HUDEP-2 (cell line): ENCODE measurements at regions not wholly inside any gene's neighbourhood (a gene's known extent, or its start where the extent isn't known, plus 50 kb on each side); places are given as distances from the start of the nearest gene placed in this dataset.

Experiments used
- DNase-seq, 76 experiments: peaks; one replicate each; lab custom pipeline; 2025; ENCODE audit not compliant: unreplicated experiment in 76 of 76; lab: John Stamatoyannopoulos, UW

GRCh38 chr2:196314157-196314556, 142.8 kb upstream of the STK17B start:
- no peak for DNase-seq

- no peak for DNase-seq
These were observed 143.4 kb upstream of the STK17B start for GRCh38 chr2:196314780-196315179.

DNA sequence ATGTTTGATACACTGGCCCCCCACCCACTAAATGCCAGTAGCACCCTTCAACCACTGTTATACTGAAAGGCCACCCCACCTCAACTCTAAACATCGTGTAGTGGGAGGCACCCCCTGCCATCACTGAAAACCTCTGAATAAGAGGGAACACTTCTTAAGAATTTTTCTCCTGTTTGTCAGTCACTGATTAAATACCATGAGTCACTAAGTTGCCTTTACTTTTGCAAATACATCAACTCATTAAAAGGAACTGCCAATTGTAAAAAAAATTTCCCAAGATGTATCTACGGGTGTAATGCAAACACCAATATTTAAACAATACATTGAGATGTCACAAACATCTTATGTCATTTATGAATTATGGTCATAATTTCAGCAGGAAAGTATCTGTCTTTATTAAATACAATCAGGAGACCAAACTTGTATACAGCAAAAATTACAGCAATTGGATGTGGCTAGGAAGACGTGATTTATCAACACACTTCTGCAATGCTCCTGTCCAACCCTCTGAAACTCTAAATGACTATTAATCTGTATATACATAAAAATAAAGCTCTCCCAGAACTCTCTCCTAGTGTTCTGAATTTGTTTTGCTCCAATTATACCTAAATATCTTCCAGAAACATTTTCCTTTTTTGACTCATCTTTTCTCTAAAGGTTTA, 144.1 kb upstream of the STK17B start:
- no peak for DNase-seq

GRCh38 chr2:196316050-196316430, 144.7 kb upstream of the STK17B start:
- DNase-seq, result no peak

DNA sequence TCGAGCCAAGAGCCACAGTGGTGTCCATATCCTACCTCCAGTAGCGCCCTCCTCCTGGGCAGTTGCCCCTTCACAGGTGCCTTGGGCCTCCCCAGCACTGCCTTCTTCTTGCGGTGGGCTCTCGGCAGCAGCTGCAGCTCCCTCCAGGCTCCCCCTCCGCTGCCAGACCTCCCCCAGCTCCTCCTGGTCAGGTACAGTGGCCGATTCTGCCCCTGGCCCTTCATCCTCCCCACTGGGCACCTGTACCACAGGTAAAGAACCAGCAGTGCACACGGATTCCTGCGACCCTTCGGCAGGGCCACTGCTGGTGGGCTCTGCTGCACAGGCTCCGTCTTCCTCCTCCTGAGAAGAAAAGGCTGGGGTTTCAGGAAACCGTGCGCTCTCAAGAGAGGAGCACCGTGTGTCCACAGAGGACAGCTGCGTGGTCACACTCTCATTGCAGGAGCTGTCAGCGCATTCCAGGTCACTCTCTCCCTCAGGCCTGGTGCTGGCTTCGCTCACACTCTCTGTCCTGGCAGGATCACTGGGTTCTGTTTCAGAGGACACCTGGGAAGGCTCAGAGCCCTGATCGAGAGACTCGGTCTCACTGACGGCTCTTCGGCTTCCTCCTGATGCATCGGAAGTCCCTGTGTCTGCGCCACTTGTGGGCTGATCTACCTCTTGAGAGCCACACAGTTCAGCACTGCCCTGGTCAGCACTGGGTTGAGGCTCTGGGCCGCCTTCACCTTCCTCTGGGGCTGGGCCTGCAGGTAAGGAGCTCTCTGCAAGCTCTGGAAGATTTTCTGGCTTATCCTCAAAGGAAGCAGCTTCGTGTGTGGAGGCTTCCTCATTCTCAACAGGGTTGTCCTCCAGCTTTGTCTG, 147.4 kb upstream of the STK17B start:
- DNase-seq, result no peak

GRCh38 chr2:196322973-196323810, 151.8 kb upstream of the STK17B start:
- no peak for DNase-seq

GRCh38 chr2:196324211-196324610, 152.8 kb upstream of the STK17B start:
- no peak for DNase-seq

DNA sequence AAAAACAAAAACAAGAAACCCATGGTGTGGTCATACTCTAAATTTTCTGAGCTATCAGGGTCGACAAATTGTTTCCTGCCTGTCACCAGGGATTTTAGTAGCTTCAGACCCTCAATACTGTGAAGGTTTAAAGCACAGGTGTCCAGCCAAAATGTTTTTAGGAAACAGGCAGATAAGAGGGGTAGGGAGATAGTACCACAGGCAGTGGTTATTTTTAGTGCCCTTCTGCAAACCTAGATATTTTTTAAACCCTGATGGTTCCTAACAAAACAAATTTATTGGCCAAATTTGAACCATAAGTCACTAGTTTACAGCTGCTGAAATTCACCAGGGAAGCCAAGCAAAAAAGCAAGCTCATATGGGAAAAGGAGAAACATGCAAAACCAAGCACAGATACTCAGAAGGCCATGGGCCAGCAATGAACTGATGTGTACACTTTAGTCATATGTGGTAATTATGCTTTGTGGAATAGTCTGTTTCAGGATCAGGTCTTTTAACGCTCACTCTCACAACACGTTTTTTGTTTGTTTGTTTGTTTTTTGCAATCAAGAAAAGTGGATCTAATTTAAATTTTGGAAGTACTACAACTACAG, 156.8 kb upstream of the STK17B start:
- no peak for DNase-seq

- no peak for DNase-seq
These were observed 158.6 kb upstream of the STK17B start for GRCh38 chr2:196329959-196330358.

DNA sequence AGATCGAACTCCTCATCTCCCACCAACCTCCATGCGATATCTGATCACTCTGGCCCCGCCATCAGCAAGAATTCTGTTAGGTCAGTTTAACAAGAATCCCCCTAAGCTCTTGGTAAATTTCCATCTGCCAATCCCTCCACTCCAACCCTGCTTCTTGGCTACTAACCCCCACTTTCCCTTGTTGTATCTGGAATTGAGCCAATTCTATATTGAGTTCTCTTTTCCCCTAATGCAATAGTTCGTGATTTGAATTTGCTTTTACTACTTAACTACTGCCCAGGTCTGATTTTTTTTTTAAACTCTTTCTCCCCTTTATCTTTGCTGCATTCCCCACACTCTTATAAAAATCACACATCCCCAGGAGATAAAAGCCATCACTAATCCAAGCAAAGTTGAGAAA, 159.3 kb upstream of the STK17B start:
- DNase-seq, result no peak

DNA sequence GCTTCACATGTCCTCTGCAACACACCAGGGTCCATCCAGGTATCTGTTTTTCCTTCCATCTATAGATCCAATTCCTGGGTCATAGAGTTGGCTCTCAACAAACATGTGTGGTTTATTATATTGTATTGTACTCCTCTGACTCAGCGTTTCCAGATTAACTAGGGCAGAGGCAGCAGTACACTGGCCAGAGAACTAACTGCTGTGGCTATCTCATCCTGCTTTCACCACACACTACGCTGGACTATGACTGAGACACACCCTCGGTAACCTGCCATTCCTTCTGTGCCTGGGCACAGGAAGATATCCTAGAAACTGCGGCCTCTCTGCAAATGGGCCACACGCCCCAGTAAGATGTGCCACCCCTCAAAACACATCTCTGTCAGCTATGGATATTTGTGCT, 159.8 kb upstream of the STK17B start:
- DNase-seq, result peak in 11 of 76 experiments; percentile 1 to 46 (median 16)

- no peak for DNase-seq
These were observed 160.5 kb upstream of the STK17B start for GRCh38 chr2:196331851-196332250.

GRCh38 chr2:196333397-196333796, 162.0 kb upstream of the STK17B start:
- DNase-seq, result no peak

GRCh38 chr2:196334710-196335109, 163.3 kb upstream of the STK17B start:
- no peak for DNase-seq

DNA sequence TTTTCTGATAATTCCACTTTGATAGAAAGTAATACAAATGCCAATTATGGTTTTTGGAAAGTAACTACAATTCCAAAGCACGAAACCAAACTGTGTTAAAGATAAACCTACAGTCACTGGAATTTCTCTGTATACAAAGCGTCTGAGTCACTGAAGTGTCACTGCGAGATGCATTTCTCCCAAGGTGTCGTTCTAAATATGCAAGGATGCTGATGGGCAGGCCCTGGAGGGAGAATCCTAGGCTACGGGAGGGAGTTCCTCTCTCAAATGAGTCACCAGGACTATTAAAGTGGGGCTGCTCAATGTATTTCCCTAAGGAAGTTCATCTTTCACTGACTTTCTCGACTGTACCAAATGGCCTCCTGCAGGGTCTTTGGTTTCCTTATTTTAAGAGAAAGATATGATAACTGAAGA, 163.8 kb upstream of the STK17B start:
- DNase-seq, result no peak

- DNase-seq, result no peak
These were observed 164.8 kb upstream of the STK17B start for GRCh38 chr2:196336207-196336606.

DNA sequence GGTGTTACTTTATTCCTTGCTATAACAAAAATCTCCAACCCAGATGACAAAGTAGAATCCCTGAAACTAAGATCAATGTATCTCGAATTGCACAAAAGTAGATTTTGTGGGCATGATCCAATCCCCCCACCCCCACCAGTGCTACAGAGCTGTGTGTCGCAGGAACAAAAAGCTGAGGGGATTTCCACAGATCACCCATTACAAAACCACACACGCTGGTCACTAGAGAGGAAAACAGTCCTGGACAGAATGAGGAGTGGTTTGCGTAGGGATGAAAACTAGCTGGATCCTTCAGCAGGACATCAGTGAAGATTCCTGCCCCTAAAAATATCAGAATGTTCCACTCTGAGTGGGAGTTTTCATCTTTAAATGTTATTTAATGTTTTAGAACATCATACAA, 165.3 kb upstream of the STK17B start:
- no peak for DNase-seq

DNA sequence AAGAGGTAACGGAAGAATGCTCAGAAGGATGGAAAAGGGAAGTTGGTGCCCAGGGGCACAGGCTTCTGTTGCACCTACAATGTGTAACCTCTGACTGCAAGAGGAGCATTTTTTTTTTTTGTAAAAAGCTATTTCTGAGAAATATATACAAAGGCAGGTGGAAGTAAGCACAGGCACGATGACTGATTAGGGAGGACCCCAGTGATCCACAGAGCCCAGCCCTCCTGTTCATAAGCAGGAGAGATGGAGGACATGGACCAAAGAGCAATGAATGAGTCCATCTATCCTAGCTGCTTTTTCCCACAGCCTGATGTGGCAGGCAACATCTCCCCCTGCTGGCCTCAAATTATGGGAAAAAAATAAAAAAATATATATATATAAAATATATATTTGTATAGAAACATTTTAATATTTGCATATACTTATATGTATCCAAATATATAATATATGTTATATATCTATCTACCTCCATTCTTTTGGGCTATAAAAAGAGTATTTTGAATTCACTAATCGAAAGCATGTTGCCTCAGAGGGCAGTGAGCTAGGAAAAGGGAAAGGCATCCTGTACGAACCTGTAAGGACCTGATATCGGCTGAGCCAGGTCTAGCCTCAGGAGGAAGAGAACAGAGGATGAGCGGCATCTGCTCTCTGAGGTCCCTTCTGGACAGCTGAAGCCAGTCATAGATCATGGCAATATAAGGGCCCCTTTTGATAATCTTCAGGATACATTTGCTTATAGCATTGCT, 166.0 kb upstream of the STK17B start:
- peak in 2 of 76 experiments; percentile 3 to 4 for DNase-seq

DNA sequence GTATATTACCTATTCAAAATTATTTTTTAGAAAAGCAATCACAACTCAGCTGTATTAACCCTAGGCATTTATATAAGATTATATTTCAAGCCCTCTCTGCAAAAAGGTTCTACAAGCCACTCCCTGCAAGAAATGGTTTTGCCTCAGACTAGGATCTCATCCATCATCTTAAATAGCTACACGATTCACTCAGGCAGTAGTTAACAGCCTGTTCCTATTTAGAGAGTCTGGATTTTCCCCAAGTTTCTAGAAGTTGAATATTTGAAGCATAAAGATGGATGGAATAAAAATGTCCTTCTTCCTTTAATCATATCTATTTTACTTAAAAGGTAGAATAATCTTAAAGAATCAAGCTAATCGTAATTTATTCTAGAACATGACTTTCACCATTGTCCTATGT, 167.1 kb upstream of the STK17B start:
- no peak for DNase-seq

DNA sequence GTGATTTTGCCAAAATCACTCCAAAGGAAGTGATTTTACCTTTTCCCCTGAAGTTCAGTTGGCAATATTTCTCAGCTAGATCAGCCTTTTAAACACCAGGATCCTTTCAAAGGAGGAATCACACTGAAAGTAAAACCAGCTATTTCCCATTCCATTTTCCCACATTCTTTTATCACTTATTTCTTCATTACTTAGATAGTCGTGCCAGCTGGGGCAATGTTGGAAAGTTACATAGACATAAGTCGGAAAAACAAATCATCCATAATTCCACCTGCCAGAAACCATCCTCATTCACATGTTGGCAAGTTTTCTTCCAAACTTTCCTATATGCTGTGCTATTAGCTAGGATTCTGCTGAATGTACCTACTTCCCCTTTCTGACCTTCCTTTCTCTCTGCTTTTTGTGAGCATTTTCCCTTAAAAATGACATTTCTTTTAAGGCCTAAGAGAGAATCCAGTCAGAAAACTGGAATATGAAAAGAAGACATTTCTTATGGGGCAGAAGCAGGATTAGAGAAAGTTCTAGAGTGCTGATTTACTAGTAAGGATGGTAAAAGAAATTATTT, 170.0 kb upstream of the STK17B start:
- no peak for DNase-seq
